Activated naive CD4-positive, alpha-beta T cell treated with anti-CD3 and anti-CD28 coated beads for 36 hours (primary cell): ENCODE measurements at regions not wholly inside any gene's neighbourhood (a gene's known extent, or its start where the extent isn't known, plus 50 kb on each side); places are given as distances from the start of the nearest gene placed in this dataset.

Experiments
- CTCF ChIA-PET: fragments of 350-600 bp; sonication (Branson Sonifier 250); formaldehyde crosslinking; loops from one replicate; lab custom pipeline; 2021; ENCODE audit warnings: antibody characterized with exemption; lab: Charles Lee
- DNase-seq: peaks from one replicate; pipeline ENCODE4 v3.0.0-alpha.2; 2020
- H3K27ac Mint-ChIP-seq: one replicate; pipeline ENCODE4 v1.8.0; 2021; ENCODE audit warnings: mild to moderate bottlenecking, mixed read lengths
- H3K27me3 Mint-ChIP-seq: one replicate; pipeline ENCODE4 v1.8.0; 2021; ENCODE audit warnings: low read depth, mixed read lengths
- H3K36me3 Mint-ChIP-seq: one replicate; pipeline ENCODE4 v1.8.0; 2021; ENCODE audit warnings: low read depth, mixed read lengths
- H3K4me1 Mint-ChIP-seq: one replicate; pipeline ENCODE4 v1.8.0; 2021; ENCODE audit warnings: low read depth, mixed read lengths
- H3K4me3 Mint-ChIP-seq: one replicate; pipeline ENCODE4 v1.8.0; 2021; ENCODE audit warnings: mild to moderate bottlenecking, moderate library complexity, mixed read lengths
- H3K9me3 Mint-ChIP-seq: one replicate; pipeline ENCODE4 v1.8.0; 2021; ENCODE audit warnings: mixed read lengths
- intact Hi-C: fragments of 100-400 bp; cut with micrococcal nuclease; formaldehyde crosslinking; loops from one replicate; pipeline ENCODE4 v1.15.1; 2023

DNA sequence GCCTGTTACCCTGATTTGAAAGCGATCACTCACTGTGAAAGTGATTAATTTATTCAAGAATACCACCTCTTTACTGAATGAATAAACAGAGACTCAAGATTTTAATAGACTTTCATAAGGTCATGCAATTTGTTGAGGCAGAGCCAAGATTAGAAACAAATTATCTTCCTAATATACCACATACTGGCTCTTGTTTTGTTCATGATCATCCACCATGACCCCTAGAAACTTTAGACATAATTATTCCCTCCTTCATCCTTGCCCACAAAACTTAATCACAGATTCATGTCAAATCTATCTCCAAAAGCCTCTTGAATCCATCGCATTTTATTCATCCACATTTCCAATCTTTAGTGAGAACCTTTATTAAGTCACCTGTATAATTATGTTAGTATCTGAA lies 152.3 kb downstream of the ATXN7L3B start:
- Mint-ChIP-seq H3K27ac (no peak overlapping the region), H3K27me3 (peaks cover 8% of the 10 kb centered on the region), H3K4me3 (no peak overlapping the region), H3K36me3 (no peaks in the 10 kb centered on the region), H3K4me1 (no peaks in the 10 kb centered on the region), H3K9me3 (no peaks in the 10 kb centered on the region)
- intact Hi-C loops, result loop anchor here (1.0 to 10.0 kb wide), 4 partner anchors 600 to 1765 kb away; partner anchors contain the start of genes KRR1 and PHLDA1
- DNase-seq, result no peak
- CTCF ChIA-PET, result interaction anchor here (1.2 to 1.6 kb wide), 2 partner anchors 8 to 643 kb away, joined by 3 to 8 read pairs; no protein-coding TSS in a partner anchor

DNA sequence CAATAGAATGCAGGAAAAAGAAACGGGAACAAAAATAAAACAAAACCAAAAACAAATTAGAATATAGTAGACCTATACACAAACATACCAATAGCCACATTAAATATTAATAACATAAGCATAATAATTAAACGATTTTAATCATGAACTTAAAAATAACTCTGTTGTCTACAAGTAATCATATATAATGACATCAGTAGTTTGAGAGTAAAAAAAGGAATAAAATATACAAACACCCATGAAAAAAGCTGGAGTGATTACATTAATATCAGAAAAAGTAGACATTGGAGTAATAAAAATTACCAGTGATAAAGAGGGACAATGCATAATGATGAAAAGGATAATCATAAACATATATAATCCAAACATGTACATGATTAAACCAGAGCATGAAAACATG lies 181.8 kb downstream of the ATXN7L3B start:
- CTCF ChIA-PET, result no interaction called here
- Mint-ChIP-seq H3K9me3 (no peaks in the 10 kb centered on the region), H3K36me3 (no peaks in the 10 kb centered on the region), H3K4me3 (no peak overlapping the region), H3K27me3 (no peaks in the 10 kb centered on the region), H3K4me1 (no peaks in the 10 kb centered on the region), H3K27ac (no peak overlapping the region)
- intact Hi-C loops, result no loop called here
- no peak for DNase-seq

DNA sequence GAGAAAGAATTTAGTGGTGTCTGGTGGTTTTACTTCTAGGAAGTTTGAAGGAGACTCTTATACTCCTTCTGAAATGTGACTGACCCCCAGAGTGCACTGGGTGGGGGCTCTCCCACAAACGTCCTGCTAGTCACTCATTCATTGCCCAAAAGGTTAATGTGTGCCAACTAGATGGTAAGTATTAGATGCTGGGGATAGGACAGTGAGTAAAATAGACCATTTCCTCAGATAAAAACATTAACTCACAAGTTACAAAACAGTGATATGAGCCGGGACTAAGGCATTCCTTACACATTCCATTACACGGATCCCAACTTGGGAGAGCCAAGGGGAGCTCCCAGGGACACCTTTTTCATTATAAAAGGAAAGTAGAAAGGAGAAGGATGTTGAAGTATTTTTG lies 185.1 kb downstream of the ATXN7L3B start:
- Mint-ChIP-seq H3K27me3 (no peaks in the 10 kb centered on the region), H3K27ac (no peak overlapping the region), H3K4me1 (no peaks in the 10 kb centered on the region), H3K36me3 (no peaks in the 10 kb centered on the region), H3K9me3 (no peaks in the 10 kb centered on the region), H3K4me3 (no peak overlapping the region)
- CTCF ChIA-PET, result no interaction called here
- intact Hi-C loops, result no loop called here
- DNase-seq, result no peak

DNA sequence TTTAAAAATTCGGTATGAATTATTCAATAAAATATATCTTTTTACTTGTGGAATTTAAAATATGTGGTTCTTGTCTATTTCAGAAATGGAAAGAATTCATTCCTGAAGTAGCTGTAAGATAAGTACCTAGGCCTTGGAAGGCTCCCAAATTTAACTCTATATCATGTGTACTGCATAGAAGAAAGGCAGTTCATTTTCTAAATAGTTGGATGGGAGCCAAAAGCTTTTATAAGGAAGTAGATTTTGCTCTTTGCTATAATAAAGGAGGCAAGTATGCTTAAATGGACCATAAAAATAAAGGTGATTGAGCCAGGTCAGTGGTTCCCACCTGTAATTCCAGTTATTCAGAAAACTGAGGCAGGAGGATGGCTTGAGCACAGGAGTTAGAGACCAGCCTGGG lies 187.5 kb downstream of the ATXN7L3B start:
- Mint-ChIP-seq H3K4me1 (no peaks in the 10 kb centered on the region), H3K36me3 (no peaks in the 10 kb centered on the region), H3K4me3 (no peak overlapping the region), H3K9me3 (no peaks in the 10 kb centered on the region), H3K27me3 (no peaks in the 10 kb centered on the region), H3K27ac (no peak overlapping the region)
- CTCF ChIA-PET, result no interaction called here
- intact Hi-C loops, result no loop called here
- no peak for DNase-seq

DNA sequence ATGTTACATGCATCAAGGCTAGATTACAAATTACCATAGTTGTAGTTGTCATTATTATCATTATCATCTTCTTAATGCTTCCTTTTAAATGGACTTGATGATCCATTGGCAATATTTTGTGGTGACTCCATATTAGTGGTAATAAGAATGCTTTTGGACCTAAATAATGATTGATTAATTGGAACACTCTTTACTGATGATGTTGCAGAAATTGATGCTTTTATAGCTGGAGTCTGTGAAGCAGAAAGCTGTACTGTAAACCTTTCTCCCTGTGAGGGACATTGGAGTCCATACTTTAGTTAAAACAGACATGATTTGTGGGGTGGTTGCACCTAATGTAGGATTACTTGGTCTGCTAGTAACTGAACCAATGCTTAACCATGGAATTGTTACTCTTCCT lies 190.4 kb downstream of the ATXN7L3B start:
- H3K27ac Mint-ChIP-seq, result no peak overlapping the region
- no peak for DNase-seq
- no peaks in the 10 kb centered on the region for H3K36me3 Mint-ChIP-seq
- CTCF ChIA-PET, result no interaction called here
- no peak overlapping the region for H3K4me3 Mint-ChIP-seq
- intact Hi-C loops, result no loop called here
- H3K4me1 Mint-ChIP-seq, result no peaks in the 10 kb centered on the region
- H3K9me3 Mint-ChIP-seq, result no peaks in the 10 kb centered on the region
- H3K27me3 Mint-ChIP-seq, result no peaks in the 10 kb centered on the region

DNA sequence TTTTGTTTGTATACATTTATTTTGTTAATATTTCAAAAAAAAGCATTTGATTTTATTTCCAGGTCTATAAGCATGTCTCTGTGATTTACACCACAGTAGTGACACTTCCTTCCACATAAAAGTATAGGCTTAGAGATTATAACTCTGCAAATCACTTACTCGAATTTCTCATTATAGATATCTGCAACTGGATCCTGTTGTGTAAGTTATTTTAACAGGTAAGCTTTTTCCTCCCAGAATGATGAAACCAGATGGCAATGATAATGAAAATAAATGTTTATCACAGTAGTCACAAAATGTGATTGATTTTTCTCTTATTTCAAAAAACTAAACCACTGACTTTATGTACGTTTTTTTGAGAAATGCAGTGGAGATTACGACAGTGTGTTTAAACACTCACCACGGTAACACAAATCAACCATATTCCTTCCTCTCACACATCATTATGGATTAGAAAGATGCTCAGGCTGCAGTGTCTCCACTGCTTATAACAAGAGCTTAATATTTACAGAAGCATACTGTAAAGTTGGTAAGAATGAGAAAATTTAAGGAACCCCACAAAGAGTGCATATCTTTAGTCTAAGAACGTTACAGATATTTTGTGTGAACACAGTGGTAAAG lies 194.6 kb downstream of the ATXN7L3B start:
- DNase-seq, result no peak
- intact Hi-C loops, result no loop called here
- H3K36me3 Mint-ChIP-seq, result no peaks in the 10 kb centered on the region
- no peak overlapping the region for H3K27ac Mint-ChIP-seq
- CTCF ChIA-PET, result no interaction called here
- no peaks in the 10 kb centered on the region for H3K27me3 Mint-ChIP-seq
- no peaks in the 10 kb centered on the region for H3K4me1 Mint-ChIP-seq
- H3K4me3 Mint-ChIP-seq, result no peak overlapping the region
- no peaks in the 10 kb centered on the region for H3K9me3 Mint-ChIP-seq

DNA sequence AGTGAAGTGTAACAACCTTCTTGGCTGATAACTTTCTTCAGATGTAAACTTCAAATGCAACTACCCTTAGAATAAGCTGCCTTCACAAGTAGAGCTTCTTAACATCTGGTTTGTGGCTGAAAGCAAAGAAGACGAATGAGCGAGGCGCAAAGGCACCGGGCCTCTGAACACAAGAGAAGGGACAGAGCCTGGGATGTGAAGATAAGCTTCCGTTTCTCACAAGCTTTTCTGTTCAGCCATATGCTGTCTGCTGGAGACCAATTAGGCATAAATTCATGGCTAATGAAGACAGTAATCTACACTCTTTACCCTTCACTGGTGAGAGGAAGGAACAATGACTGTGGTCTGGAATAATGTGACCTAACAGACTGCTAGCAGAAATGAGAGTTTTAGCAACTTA lies 195.2 kb downstream of the ATXN7L3B start:
- CTCF ChIA-PET, result interaction anchor here (0.8 kb wide), 1 partner anchor 43 kb away, joined by 3 read pairs; no protein-coding TSS in a partner anchor
- no peak for DNase-seq
- H3K36me3 Mint-ChIP-seq, result no peaks in the 10 kb centered on the region
- H3K4me3 Mint-ChIP-seq, result no peak overlapping the region
- H3K4me1 Mint-ChIP-seq, result no peaks in the 10 kb centered on the region
- no peak overlapping the region for H3K27ac Mint-ChIP-seq
- H3K27me3 Mint-ChIP-seq, result no peaks in the 10 kb centered on the region
- intact Hi-C loops, result no loop called here
- no peaks in the 10 kb centered on the region for H3K9me3 Mint-ChIP-seq

DNA sequence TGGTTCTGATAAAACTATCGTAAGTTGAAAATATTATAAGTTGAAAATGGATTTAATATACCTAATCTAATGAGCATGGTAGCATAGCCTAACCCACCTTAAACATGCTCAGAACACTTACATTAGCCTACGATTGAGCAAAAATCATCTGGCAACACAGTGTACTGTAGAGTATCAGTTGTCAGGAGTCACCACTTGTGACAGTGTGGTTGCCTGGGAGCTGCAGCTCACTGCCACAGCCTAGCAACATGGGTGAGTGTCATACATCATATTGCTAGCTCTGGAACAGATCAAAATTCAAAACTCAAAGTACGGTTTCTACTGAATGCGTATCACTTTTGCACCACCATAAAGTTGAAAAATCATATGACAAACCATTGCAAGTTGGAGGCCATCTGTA lies 203.5 kb downstream of the ATXN7L3B start:
- H3K4me1 Mint-ChIP-seq, result no peaks in the 10 kb centered on the region
- CTCF ChIA-PET, result no interaction called here
- H3K9me3 Mint-ChIP-seq, result no peaks in the 10 kb centered on the region
- no peaks in the 10 kb centered on the region for H3K36me3 Mint-ChIP-seq
- no peak for DNase-seq
- intact Hi-C loops, result no loop called here
- no peaks in the 10 kb centered on the region for H3K27me3 Mint-ChIP-seq
- no peak overlapping the region for H3K27ac Mint-ChIP-seq
- no peak overlapping the region for H3K4me3 Mint-ChIP-seq

DNA sequence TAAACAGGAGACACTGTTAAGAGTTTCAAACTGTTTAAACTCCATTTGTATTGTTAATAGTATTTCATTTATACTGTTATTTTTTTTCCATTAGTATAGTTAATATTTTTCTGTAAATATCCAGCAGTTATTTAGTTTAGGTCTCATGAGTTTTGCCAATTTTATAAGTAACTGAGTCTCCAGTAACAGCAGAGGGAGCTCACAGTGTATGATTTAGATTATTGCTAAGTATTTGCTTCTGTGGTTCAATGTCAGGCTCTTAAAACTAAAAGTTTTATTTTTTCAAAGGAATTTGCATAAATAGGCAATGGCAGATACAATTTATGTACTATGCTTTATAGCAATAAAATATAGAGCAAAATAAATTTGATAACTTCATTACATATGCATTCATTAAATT lies 209.7 kb downstream of the ATXN7L3B start:
- Mint-ChIP-seq H3K36me3 (no peaks in the 10 kb centered on the region), H3K9me3 (no peaks in the 10 kb centered on the region), H3K27me3 (no peaks in the 10 kb centered on the region), H3K27ac (no peak overlapping the region), H3K4me1 (no peaks in the 10 kb centered on the region), H3K4me3 (no peak overlapping the region)
- CTCF ChIA-PET, result no interaction called here
- intact Hi-C loops, result no loop called here
- DNase-seq, result no peak

DNA sequence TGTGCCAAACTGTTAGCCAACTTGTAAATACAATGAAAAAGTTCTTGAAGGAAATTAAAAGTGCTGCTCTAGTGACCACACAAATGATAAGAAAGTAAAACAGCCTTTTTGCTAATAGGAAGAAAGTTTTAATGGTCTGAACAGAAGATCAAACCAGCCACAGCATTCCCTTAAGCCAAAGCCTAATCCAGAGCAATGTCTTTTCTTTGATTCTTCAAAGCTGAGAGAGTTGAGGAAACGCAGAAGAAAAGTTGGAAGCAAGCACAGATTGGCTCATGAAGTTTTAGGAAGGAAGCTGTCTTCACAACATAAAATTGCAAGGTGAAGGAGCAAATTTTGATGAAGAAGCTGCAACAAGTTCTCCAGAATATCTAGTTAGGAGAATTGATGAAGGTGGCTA lies 213.8 kb downstream of the ATXN7L3B start:
- Mint-ChIP-seq H3K9me3 (peaks cover 2% of the 10 kb centered on the region), H3K4me3 (no peak overlapping the region), H3K36me3 (no peaks in the 10 kb centered on the region), H3K4me1 (no peaks in the 10 kb centered on the region), H3K27me3 (no peaks in the 10 kb centered on the region), H3K27ac (no peak overlapping the region)
- CTCF ChIA-PET, result no interaction called here
- intact Hi-C loops, result no loop called here
- DNase-seq, result no peak

DNA sequence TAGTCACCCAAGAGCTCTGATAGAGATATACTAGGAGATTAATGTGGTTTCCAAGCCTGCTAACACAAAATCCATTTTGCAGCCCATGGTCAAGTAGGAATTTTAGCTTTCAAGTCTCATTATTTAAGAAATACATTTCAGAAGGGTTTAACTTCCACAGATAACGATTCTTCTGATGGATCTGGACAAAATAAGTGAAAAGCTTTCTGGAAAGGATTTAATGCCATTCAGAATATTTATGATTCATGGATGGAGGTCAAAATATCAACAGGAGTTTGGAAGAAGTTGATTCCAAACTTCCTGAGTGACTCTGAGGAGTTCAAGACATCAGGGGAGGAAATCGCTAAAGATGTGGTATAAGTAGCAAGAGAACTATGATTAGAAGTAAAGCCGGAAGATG lies 214.6 kb downstream of the ATXN7L3B start:
- no peaks in the 10 kb centered on the region for H3K36me3 Mint-ChIP-seq
- CTCF ChIA-PET, result no interaction called here
- H3K4me3 Mint-ChIP-seq, result no peak overlapping the region
- intact Hi-C loops, result no loop called here
- no peaks in the 10 kb centered on the region for H3K4me1 Mint-ChIP-seq
- DNase-seq, result no peak
- H3K27me3 Mint-ChIP-seq, result no peaks in the 10 kb centered on the region
- peaks cover 4% of the 10 kb centered on the region for H3K9me3 Mint-ChIP-seq
- no peak overlapping the region for H3K27ac Mint-ChIP-seq

DNA sequence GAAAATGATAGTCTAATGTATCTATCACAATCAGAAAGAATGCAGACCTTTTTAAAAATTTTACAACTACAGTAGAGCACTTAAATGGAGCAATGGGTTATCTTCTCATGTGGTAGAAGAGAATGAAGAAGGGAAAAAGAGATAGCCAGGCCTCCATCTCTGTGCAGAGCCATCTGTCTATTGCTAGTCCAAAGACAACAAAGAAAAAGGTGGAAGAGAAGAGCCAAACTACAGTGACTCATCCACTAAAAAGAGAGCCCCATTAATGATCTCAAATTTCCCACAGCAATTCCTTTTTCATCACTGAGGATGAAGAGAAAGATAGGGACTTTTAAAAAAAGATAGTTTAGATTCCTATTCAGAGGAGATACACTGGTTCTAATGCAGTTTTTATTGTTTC lies 232.9 kb downstream of the ATXN7L3B start:
- no peaks in the 10 kb centered on the region for H3K9me3 Mint-ChIP-seq
- no peak overlapping the region for H3K4me3 Mint-ChIP-seq
- DNase-seq, result no peak
- intact Hi-C loops, result no loop called here
- no peaks in the 10 kb centered on the region for H3K27me3 Mint-ChIP-seq
- CTCF ChIA-PET, result no interaction called here
- H3K36me3 Mint-ChIP-seq, result no peaks in the 10 kb centered on the region
- H3K4me1 Mint-ChIP-seq, result no peaks in the 10 kb centered on the region
- H3K27ac Mint-ChIP-seq, result no peak overlapping the region

DNA sequence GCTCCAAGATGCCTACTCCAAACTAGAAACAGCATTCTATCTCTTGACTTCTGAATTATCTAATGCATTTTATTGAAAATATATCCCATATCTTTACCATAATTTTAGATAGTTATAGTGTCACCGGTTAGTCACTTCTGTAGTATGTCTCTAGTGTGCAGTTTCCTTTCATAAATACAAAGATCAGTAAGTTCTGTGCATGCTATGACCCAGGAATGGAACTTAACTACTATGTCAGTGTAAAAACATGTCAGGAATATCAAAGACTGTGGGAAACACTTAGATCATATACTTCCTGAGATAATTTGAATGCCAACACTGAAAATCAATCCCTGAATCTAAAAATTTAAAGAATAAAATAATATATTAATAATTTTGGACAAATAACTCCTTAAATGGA lies 237.6 kb downstream of the ATXN7L3B start:
- no peaks in the 10 kb centered on the region for H3K27me3 Mint-ChIP-seq
- H3K27ac Mint-ChIP-seq, result no peak overlapping the region
- no peaks in the 10 kb centered on the region for H3K9me3 Mint-ChIP-seq
- intact Hi-C loops, result no loop called here
- CTCF ChIA-PET, result no interaction called here
- no peak for DNase-seq
- H3K4me3 Mint-ChIP-seq, result no peak overlapping the region
- H3K36me3 Mint-ChIP-seq, result no peaks in the 10 kb centered on the region
- H3K4me1 Mint-ChIP-seq, result no peaks in the 10 kb centered on the region
